ENCODE measurements at regions not wholly inside any gene's neighbourhood (a gene's known extent, or its start where the extent isn't known, plus 50 kb on each side); places are given as distances from the start of the nearest gene placed in this dataset.
"Not testable (repeated sequence)": the region's sequence is repeated elsewhere in the genome, so short reads cannot be mapped to it uniquely, and the experiment has no call there.

DNA sequence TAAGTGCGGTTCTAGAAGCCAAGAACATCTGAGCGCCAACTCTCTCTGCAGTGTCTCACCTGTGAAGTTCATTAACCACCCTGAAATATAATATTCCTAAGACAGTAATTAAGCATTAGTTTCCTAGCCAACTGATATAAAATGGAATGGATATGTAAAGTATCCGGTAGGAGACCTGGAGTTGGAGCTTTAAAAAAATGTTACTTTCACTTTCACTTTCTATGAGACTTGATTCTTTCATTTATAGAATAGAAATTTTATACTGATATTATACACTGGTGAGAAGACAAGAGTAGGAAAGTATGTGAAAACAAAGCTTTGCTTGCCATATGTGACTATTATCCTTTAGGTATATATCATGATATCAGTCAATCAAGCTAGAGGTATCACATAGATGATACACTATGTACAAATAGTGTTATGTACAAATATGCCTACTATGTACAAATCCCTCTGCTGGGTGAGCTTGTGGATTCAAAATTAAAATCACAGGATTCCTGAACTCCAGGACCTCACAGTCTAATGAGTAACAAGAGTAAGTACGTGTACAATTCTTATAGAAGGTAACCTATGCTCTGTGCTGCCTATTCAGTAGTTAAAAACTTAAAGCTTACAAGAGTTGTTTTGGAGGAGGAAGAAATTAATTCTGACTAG is 934.2 kb downstream of the TTLL7 start:
- no peak for DNase-seq

DNA sequence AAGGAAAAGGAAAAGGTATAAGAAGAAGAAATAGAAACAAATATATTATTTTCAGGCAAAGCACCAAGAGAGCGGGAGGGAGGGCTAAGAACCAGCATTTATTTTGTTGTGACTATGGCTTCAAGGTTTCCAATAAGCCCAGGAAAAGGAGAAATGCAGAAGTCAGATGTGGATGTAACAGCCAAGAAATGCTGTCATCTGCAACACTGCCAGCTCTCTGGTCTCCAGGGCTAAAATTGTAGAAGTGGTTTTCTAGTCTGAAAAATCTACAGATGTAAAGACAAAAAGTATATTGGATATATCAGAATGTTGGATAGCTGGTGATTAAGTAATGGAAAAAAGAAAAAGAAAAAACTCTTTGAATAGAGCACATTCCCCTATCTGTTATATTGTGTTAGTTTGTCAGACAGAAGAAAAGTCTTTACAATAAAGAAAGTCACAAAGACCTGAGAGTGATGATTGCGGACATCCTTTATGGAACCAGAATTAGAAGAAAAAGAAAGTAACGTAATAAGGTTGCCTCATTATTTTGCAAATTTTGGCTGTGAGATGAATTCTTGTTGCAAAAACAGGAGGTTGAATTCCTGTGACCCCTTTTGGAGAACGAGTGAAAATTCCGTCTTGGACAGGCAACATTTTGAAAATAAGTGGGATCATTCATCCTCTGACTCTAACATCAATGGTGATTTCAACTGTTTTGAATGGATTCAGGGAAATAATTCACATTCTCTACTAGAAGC is 938.1 kb downstream of the TTLL7 start:
- no peak for DNase-seq

DNA sequence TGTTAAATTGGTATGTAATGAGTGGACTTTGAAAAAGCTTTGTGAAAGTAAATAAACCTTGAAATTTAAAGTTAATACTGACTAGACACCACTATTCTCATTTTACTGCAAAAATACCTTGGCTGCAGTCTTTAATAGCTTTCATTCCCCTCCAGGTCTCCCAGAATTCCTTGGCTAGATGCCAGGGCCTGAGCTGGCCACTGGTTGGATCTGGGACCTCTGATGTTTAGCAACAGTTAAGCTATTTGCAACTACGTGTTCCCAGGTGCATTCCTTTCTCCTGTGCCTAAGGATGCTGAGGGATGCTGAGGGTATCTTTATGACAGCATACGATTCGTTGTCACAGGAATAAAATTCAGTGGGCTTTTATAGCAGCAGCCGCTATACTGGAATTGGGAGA is 938.7 kb downstream of the TTLL7 start:
- no peak for DNase-seq

DNA sequence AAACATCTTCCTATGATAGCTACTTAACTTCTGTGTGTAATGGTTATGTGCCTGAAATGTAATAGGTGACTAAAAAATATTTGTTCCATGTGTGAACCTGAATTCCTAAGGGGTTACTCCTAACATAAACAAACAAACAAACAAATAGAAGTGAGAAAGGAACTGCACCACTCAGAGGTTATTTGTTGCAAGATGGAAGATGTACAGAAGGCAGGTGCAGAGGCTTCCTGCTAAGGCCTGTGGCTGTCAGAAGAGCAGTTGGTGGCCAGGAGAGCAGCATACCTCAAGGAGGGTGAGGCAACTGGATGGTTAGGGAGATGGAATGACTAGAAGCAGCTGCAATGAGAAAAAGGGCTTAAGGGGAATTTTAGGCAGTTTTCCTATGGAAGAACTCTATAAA is 940.6 kb downstream of the TTLL7 start:
- DNase-seq: no peak

DNA sequence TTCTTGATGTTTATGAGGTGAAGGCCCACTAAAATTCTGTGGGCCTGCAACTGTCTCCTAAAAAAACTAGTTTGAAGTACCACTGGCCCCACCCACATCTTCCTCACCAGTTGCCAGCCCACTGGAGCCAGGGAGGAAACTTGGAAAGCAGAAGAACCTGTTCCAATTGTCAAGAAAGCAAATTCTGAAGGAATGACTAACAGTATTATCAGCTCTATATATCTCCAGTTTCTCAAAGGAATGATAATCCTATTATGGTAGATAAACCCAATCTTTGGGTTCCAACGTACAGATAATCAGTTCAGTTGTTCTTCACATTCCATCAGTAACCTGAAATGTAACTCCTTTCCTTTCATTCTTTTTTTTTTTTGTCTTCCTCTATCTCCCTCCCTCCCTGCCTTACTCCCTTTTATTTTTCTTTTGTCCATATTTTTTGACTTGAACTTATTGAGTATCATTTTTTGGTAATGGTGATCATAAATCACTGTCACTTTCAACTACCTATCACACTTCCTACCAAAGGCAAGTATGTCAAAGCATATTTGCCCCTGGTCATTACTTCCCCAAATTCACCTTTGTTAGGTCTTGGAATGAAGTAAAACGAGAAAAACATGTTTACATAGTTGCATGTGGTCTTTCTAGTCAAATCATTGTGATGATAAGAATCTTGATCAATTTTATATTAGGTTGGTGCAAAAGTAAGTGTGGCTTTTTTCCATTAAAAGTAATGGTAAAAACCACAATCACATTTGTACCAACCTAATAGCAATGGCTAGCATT is 943.4 kb downstream of the TTLL7 start:
- DNase-seq: no peak

DNA sequence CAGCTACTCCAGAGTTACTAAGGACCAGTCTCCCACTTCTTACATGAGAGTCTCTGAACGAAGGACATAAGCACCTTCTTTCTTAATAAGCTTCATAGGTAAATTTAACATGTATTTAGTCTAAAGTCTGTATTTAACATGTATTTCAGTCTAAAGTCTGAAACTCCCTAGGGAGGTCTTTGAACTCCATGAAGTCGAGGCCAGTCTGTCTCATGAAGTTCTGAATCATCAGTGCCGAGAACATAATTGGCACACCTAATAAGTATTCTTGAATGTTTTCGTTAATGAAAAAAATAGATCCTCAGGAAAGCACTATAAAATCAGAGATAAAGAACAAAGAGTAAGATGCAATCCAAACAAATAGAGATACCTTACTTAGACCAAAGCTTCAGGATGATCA is 945.5 kb downstream of the TTLL7 start:
- no peak for DNase-seq

DNA sequence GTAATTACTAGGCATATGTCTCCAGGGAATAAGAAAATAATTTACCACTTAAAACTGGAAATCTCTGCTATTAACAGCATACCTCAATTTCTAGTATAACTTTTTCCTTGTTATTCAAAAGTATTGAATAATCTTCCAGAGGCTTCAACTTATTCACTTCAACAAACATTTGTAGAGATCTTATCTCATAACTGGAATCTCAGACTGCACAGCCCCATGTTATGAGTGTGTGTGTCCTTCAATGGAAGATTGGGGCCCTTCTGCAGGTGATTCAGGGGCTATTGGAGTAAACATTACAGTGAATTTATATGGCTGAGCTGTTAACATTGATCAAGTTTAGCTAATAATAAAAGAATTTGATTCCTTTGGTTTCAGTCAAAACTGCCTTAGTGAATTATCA is 946.1 kb downstream of the TTLL7 start:
- DNase-seq: no peak

DNA sequence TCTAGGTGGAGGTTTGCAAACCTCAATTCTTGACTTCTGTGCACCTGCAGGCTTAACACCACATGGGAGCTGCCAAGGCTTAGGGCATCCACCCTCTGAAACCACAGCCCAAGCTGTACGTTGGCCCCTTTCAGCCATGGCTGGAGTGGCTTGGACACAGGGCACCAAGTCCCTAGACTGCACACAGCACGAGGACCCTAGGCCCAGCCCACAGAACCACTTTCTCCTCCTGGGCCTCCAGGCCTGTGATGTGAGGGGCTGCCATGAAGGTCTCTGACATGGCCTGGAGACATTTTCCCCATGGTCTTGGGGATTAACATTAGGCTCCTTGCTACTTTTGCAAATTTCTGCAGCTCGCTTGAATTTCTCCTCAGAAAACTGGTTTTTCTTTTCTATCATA is 947.9 kb downstream of the TTLL7 start:
- DNase-seq: not testable (repeated sequence)

DNA sequence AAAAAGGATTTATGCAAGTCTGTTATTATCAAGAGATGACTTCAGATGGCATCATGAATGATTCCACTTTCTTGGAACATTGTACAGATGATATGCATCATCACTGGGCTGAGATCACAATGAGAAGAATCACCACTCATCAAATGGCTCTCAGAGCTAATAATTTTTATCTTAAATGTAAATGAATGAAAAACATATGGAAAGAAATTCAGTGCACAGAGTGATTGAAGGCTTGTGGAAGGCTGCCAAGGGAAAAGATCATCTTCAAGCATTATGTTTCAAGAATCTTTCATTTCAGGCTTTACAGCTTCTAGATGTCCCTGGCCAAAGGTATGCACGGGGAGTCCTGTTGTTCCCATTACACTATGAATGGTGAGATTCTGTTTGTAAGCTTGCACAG is 955.7 kb downstream of the TTLL7 start:
- no peak for DNase-seq

DNA sequence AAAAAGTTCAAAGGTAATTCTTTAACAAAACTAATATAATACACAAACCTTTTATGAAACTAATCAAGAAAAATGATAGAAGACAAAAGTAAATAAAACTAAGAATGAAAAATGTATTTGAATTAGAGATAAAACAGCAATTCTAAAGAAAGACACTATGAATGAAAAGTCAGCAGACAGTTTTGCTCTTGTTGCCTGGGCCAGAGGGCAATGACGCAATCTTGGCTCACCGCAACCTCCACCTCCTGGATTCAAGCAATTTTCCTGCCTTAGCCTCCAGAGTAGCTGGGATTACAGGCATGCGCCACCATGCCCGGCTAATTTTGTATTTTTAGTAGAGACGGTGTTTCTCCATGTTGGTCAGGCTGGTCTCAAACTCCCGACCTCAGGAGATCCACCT is 959.8 kb downstream of the TTLL7 start:
- DNase-seq: not testable (repeated sequence)

DNA sequence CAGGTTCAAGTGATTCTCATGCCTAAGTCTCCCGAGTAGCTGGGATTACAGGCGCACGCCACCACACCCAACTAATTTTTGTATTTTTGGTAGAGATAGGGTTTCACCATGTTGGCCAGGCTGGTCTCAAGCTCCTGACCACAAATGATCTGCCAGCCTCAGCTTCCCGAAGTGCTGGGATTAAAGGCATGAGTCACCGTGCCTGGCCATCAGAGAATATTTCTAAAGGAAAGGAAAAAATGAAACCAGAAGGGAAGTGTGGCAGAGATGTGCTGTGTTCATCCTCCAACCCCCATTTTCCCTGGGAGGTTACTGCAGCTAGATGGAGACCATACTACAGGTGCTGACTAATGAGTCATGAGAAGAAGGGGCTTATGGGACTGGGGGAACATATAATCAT is 964.1 kb downstream of the TTLL7 start:
- no peak for DNase-seq

DNA sequence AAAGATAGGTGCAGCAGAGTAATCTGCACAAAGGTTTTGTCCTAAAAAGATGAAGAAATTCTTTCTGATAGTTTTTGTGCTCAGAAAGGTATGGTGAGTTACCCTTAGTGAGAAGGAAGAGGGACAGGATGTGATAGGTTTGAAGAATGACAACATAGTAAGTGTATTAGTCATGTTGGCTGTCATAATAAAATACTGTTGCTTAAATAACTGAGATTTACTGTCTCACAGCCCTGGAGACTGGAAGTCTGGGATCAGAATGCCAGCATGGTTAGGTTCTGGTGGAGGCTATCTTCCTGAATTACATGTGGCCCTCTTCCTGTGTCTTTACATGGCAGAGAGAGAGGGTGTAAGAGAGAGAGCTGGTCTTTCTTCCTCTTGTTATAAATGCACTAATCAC is 965.2 kb downstream of the TTLL7 start:
- no peak for DNase-seq

DNA sequence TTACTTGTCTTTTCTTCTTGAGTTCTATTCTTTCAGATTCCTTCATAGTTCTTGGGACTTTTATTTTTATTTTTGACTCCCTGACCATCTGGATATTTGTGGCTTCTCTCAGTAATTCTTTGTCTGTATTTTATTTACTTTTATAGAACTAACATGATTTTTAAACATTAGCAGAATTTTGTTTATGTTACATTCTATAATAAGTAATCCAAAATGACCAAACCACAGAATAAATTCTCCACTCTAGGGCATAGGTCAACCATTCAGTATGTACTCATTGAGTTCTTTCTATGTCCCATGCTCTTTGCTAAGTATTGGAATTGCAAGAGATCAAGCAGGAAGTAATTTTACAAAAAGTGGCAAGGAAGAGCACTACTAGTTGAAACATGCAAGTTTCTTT is 969.0 kb downstream of the TTLL7 start:
- no peak for DNase-seq

DNA sequence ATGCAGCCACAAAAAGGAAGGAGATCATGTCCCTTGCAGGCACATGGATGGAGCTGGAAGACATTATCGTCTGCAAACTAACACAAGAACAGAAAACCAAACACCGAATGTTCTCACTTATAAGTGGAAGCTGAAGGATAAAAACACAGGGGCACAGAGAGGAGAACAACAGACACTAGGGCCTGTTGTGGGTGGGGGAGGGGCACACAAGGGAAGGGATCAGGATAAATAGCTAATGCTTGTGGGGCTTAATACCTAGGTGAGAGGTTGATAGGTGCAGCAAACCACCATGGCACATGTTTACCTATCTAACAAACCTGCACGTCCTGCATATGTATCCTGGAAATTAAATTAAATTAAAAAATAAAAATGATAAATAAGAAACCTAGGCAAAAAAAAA is 969.9 kb downstream of the TTLL7 start:
- no peak for DNase-seq

DNA sequence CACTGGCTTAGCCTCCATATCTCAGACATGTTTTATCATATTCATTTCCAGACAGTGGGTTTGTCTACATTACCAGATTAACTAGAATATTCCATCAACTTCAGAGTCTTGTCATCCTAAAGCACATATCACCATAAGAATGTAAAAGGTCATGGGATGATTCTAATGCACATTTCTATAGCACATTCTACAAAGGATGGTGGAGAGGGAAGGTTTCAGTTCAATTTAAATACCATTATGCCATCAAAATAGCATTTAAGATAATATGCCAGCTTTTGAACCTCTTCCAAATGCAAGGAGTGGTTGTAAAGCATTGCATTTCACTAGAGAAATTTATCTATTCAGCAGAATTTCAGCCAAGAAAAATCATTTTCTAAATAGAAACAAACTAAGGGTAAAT is 970.5 kb downstream of the TTLL7 start:
- no peak for DNase-seq

DNA sequence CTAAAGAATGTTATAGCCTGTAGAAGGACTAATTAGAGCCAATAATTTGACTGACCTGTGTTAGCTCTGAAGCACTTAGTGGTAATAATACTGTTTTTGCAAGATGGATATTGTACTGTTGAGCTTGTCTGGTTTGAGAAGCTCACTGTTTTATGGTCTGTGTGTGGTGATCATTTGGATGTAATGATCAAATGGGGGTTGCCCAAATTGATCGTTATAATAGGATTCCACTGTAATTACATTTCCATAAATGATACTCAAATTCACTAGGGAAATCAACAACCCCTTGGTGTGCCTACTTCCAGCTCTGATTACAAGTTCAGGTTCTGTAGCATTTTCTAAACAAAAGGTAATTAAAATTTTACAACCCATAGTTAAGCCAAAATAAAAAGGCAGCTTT is 971.4 kb downstream of the TTLL7 start:
- DNase-seq: no peak

DNA sequence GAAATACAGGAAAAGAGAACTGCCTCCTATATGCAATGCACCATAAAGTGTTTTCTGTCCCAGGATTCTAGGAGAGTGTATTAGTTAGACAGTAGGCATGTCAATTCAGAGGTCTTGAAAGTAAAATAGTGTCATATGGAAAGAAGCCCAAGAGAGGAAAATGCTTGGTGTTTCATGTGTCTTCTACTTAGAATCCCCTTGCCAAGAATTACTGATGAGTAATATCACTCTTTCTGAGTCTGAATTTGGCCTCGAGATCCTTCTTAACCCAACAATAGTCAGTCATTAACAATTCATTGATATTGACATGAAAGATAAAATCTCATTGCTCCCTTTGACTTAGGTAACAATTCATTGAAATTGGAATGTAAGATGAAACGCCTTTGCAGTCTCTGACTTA is 972.2 kb downstream of the TTLL7 start:
- DNase-seq: no peak

DNA sequence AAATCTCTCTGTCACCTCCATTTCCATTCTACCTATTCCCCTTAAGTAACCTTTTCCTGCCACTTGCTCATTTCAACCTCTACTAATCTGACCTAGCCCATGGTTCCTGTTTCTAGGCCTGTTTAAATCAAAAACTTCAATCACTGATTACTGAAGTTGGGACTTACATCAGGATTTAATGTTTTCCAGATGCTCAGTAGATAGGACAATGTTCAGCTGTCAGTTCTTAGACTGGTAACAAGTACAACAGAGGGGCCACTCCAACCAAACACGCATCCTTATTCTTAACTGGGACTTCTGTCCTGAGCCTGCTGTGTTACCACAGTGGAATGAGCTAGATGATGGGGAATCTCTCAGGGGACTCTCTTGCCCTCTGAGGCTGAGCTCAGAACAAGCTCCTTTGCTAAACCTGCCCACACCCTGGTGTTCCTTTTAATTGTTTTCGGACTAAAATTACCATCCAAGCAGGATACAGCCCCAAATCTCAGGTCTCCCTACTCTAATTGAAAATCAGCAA is 974.6 kb downstream of the TTLL7 start:
- DNase-seq: no peak

DNA sequence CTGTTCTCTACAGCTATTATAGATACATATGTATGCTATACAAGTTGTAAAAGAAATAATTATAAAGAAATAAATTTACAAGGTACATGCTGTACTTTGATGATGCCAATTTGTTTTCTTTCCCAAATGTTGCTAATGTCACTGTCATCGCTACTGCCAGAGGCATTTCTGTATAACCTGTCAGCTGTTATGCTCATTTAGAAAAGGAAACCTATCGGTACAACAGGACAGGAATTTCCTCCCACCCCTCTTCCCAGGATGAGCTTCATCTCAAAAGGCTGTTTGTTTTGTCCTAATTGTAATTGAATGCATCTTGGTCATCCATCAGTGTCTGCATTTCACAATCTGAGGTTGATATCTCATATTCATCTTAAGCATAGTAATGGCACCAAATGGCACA is 975.7 kb downstream of the TTLL7 start:
- DNase-seq: no peak

DNA sequence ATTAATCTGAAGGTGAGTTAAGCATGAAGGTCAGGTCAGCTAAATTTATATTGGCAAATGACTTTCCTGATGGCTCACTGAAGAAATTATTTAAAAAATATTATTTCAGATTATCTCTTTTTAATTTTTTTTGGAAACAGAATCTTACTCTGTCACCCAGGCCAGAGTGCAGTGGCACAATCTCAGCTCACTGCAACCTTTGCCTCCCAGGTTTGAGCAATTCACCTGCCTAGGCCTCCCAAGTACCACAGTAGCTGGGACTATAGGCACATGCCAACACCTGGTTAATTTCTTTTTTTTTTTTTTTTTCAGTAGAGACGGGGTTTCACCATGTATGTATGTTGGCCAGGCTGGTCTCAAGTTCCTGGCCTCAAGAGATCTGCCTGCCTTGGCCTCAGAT is 976.7 kb downstream of the TTLL7 start:
- DNase-seq: no peak

DNA sequence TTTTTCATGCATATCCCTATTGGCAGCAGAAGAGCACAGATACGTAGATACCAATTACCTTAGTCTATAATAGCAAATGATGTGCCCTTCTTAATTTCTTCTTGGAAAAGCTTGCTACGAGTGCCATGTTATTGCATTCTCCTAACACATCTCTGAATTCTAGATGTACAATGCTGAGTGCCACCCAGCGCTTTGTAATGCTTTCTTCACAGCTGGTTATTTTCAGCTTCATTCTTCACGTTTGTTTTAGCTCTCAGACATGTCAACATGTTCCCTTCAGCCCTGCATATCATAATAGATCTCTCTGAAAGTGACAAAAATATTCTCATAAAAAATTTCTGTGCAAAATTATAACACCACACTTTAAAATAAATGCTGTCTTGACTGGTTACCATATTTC is 981.2 kb downstream of the TTLL7 start:
- no peak for DNase-seq

DNA sequence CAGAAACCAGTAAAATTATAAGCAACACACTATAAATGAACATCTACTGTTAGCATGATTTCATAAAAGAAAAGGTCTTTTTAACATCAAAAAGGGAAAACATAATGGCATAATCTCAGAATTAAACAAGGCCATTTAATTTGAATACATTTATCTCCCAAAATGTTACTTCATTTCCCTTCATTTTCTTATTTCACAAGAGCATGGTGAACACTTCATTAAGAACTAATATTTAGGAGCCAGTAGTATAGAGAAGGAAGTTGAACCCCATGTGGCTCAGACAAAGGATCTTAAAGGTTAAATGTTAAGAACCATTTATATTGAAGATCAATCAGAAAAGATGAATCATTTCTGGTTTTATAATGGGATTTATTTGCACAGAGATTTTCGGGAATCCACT is 981.7 kb downstream of the TTLL7 start:
- DNase-seq: no peak

DNA sequence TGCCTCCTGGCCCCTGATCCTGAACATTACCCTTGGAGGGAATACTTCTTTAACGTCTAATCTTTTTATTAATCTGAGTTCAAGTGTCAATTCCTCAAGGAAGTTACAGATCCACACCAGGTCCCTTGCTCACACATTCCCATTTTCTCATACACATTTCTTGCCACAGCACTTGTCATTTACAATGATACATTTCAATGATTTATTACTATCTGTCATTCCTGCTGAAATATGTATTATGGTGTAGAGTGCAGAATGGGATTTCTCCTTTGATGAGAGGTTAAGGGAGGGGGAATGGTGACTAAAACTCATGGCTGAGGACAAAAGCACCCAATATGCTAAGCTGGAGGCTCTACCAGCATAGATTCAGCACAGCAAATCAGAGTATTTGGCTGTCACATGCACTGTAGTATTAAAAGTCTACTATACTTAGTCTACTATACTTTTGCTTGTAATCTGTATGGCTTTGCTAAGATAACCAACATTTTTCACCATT is 982.5 kb downstream of the TTLL7 start:
- no peak for DNase-seq

DNA sequence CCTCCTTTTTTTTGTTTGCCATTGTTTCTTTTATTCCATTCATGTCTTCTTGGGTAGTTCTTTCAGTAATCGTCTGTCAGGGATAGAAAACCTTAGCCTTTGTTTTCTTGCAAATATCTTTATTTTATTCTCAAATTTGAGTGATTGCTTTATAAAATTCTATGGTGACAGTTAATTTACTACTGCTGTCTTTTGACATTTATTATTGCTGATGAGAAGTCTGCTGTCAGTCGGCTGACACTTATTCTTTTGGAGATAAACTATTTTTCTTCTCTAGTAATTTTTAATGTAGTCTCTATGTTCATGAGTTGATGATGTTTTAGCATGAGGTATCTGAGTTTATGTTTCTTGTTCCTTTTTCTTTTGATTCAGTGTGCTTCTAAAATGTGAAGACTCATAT is 983.8 kb downstream of the TTLL7 start:
- no peak for DNase-seq

Data from hematopoietic multipotent progenitor cell treated with erythropoietin and hydrocortisone succinate and interleukin-3 and kit ligand, for 8 days (in vitro differentiated cells).